Fibroblast of skin of abdomen (primary cell): ENCODE measurements at regions not wholly inside any gene's neighbourhood (a gene's known extent, or its start where the extent isn't known, plus 50 kb on each side); places are given as distances from the start of the nearest gene placed in this dataset.
A peak's percentile ranks its signal among the peaks of the same experiment; 100 is the strongest.

Source experiments
- DNase-seq: peaks from one replicate; pipeline ENCODE4 v3.0.0-alpha.2; 2013

GRCh38 chr13:62324842-62325241 is 909.2 kb upstream of the PCDH20 start:
- DNase-seq, result no peak

GRCh38 chr13:62321895-62322294 is 906.2 kb upstream of the PCDH20 start:
- DNase-seq, result no peak

- no peak for DNase-seq
Measured at GRCh38 chr13:62321139-62321538, 905.5 kb upstream of the PCDH20 start.

- DNase-seq, result peak; percentile 42
Measured at GRCh38 chr13:62320129-62321108, 904.8 kb upstream of the PCDH20 start.

- DNase-seq, result no peak
Measured at GRCh38 chr13:62309904-62310303, 894.3 kb upstream of the PCDH20 start.

- no peak for DNase-seq
Measured at GRCh38 chr13:62305756-62306155, 890.1 kb upstream of the PCDH20 start.

- DNase-seq, result no peak
Measured at GRCh38 chr13:62302341-62302740, 886.7 kb upstream of the PCDH20 start.

- no peak for DNase-seq
Measured at GRCh38 chr13:62299988-62300387, 884.3 kb upstream of the PCDH20 start.

- no peak for DNase-seq
Measured at GRCh38 chr13:62296812-62297211, 881.2 kb upstream of the PCDH20 start.

- DNase-seq, result peak; percentile 2
Measured at GRCh38 chr13:62294244-62294643, 878.6 kb upstream of the PCDH20 start.

- no peak for DNase-seq
Measured at GRCh38 chr13:62292714-62293480, 877.2 kb upstream of the PCDH20 start.

- no peak for DNase-seq
Measured at GRCh38 chr13:62290542-62290941, 874.9 kb upstream of the PCDH20 start.

- DNase-seq, result no peak
Measured at GRCh38 chr13:62287764-62288163, 872.1 kb upstream of the PCDH20 start.

- no peak for DNase-seq
Measured at GRCh38 chr13:62280590-62280989, 864.9 kb upstream of the PCDH20 start.

GRCh38 chr13:62278271-62278670 is 862.6 kb upstream of the PCDH20 start:
- DNase-seq, result no peak

- no peak for DNase-seq
Measured at GRCh38 chr13:62251734-62252133, 836.1 kb upstream of the PCDH20 start.

- DNase-seq, result no peak
Measured at GRCh38 chr13:62250501-62251201, 835.0 kb upstream of the PCDH20 start.

- DNase-seq, result no peak
Measured at GRCh38 chr13:62246581-62246980, 830.9 kb upstream of the PCDH20 start.

GRCh38 chr13:62243106-62243505 is 827.5 kb upstream of the PCDH20 start:
- DNase-seq, result no peak

GRCh38 chr13:62234780-62235440 is 819.3 kb upstream of the PCDH20 start:
- DNase-seq, result no peak

GRCh38 chr13:62210951-62211350 is 795.3 kb upstream of the PCDH20 start:
- no peak for DNase-seq

- DNase-seq, result no peak
Measured at GRCh38 chr13:62209529-62209928, 793.9 kb upstream of the PCDH20 start.
